ENCODE measurements at regions not wholly inside any gene's neighbourhood (a gene's known extent, or its start where the extent isn't known, plus 50 kb on each side); places are given as distances from the start of the nearest gene placed in this dataset.
"Not testable (repeated sequence)": the region's sequence is repeated elsewhere in the genome, so short reads cannot be mapped to it uniquely, and the experiment has no call there.

GRCh38 chr3:101913168-101913567, 63.9 kb downstream of the NFKBIZ start:
- DNase-seq (ENCODE audit: low spot score): no peak

DNA sequence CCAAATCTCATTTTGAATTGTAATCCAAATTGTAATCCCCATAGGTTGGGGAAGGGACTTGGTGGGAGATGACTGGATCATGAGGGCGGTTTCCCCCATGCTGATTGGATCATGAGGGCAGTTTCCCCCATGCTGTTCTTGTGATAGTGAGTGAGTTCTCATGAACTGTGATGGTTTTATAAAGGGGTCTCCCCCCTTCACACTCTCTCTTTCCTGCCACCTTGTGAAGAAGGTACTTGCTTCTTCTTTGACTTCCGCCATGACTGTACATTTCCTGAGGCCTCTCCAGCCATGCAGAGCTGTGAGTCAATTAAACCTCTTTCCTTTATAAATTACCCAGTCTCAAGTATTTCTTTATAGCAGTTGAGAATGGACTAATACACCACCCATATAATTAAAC, 68.4 kb downstream of the NFKBIZ start:
- not testable (repeated sequence) for DNase-seq (ENCODE audit: low spot score)

GRCh38 chr3:101922151-101922725, 72.9 kb downstream of the NFKBIZ start:
- DNase-seq (ENCODE audit: low spot score): not testable (repeated sequence)

DNA sequence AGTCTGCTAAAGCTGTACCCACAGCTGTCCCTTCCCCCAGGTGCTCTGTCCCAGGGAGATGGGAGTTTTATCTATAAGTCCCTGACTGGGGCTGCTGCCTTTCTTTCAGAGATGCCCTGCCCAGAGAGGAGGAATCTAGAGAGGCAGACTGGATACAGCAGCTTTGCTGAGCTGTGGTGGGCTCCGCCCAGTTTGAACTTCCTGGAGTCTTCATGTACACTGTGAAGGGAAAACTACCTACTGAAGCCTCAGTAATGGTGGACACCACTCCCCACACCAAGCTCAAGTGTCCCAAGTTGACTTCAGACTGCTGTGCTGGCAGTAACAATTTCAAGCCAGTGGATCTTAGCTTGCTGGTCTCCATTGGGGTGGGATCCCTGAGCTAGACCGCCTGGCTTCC, 75.3 kb downstream of the NFKBIZ start:
- DNase-seq (ENCODE audit: low spot score): not testable (repeated sequence)

DNA sequence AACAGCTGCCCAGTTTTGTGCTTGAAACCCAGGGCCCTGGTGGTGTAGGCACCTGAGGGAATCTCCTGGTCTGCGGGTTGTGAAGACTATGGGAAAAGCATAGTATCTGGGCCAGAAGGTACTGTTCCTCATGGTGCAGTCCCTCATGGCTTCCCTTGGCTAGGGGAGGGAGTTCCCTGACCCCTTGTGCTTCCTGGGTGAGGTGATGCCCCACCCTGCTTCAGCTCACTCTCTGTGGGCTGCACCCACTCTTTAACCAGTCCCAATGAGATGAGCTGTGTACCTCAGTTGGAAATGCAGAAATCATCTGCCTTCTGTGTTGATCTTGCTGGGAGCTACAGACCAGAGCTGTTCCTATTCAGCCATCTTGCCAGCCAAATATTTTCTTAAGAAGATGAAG, 75.8 kb downstream of the NFKBIZ start:
- not testable (repeated sequence) for DNase-seq (ENCODE audit: low spot score)

- peak; percentile 76 for DNase-seq (ENCODE audit: low spot score)
These were observed 76.2 kb downstream of the NFKBIZ start for GRCh38 chr3:101925564-101925963.

DNA sequence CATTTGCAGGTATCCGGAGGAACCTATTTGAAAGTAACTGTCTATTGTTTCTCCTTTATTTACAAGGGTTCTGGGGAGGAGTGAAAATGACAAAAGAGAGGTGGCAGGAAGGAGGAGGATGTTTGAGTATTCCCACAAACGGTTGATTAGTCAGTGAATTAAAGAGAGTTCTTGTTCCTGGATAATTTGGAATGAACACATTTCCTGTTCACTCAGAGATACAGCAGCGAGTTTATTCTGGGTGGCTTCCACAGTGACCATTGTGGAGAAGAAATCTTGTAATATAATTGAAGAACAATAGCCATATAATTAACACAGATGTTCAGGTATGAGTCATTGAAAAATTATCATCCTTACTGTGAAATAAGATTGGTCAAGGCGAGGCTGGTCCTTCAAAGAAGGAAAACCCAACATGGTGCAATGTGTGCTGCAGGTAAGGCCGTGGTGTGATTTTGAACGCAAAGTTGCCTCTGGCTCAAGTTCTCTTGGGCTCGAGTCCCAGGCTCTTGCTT, 77.3 kb downstream of the NFKBIZ start:
- DNase-seq (ENCODE audit: low spot score): peak; percentile 93

DNA sequence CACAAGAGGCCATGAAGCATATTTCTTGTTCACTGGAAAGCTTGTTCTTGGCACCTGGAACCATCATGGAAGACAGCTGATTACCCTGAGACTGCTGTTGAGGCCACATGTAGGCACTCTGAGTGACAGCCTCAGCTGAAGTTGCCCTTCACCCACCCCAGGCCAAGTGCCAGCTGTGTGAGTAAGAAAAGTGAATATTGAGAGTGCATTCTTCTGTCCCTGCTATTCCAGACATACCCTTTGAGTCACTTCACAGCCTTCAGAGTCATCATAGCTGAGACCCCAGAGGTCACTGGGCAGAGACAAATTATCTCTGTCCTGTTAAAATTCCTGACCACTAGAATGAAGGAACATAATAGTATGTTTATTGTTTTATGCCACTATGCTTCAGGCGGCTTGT, 79.6 kb downstream of the NFKBIZ start:
- DNase-seq (ENCODE audit: low spot score): peak; percentile 99

DNA sequence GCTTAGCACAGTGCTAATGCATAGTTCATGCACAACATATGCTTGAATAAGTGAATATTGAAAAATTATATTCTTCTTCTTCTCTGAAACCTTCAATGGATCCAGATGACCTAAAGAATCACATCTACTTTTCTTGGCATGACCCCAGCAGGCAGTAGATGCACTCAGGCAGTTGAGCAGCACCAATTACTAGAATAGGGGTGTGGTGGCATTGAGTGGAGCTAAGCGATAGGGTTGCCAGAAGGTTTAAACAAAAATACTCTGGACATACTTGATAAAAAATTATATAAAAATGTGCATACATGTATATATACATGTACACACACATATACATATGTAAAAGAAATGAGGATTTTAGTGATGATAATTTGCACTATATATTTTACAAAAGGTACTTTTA, 81.8 kb downstream of the NFKBIZ start:
- no peak for DNase-seq (ENCODE audit: low spot score)

DNA sequence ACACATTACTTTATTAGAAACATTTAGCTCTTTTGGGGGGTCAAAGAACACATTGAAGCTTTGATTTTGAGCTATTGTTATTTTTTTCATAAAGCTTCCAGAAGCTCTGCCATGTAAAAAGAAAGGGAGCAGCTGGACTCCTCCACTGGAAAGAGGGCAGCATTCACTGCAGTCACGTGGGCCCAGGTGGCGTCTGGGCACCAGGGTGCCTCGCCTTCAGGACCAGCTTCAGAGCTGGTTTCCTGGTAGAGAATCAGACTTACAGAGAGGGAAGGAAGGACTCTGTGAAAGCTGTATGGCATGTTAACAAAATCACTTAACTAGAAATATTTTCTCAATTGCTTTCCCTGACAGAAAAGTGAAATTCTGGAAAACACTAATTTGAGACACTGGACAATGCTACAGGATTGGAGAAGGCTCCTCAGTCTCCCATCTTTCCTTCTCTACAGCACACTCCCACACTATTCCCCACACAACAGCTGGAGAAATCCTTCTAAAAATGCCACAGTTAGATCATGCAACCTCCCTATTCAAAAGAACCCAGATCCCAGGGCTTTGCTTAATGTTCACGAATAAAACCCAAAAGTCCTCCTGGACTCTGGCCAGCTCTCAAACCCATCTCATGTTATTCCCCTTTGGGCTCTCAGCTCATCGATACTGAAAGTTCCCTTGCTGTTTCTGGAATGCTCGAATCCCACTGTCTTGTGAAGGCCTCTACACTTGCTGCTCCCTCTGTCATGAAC, 83.2 kb downstream of the NFKBIZ start:
- DNase-seq (ENCODE audit: low spot score): no peak

DNA sequence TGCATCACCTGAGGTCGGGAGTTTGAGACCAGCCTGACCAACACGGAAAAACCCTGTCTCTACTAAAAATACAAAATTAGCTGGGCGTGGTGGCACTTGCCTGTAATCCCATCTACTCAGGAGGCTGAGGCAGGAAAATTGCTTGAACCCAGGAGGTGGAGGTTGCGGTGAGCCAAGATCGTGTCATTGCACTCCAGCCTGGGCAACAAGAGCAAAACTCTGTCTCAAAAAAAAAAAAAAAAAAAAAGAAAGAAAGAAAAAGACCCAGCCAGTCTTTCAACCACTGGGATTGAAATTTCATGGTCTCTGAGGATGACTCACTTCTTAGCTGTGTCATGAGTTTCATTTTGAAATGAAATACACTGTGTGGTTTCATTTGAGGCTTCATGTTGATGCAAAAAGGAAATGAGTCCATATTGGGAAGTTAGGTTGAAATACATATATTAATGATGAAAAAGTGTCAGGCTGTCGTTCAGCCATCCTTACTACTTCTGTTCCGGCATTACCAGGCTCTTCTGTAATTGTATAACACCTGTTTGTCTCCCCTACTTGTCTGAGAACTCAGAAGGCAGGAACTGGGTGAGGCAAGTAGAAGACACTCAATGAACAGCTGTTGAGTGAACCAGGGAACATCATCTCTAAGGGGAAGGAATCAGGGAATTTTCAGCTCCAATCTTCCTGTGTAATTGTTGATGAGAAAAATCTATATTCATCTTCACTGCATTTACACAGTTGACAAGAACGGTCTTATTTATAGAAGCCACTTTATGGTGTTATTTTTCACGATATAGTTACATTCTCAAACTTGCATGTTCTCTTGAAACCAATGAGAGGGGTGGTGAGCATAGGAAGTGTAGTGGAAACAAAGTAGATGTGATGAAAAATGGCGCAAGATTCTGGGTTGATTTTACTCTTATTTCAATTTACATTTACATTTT, 87.4 kb downstream of the NFKBIZ start:
- DNase-seq (ENCODE audit: low spot score): peak; percentile 99

DNA sequence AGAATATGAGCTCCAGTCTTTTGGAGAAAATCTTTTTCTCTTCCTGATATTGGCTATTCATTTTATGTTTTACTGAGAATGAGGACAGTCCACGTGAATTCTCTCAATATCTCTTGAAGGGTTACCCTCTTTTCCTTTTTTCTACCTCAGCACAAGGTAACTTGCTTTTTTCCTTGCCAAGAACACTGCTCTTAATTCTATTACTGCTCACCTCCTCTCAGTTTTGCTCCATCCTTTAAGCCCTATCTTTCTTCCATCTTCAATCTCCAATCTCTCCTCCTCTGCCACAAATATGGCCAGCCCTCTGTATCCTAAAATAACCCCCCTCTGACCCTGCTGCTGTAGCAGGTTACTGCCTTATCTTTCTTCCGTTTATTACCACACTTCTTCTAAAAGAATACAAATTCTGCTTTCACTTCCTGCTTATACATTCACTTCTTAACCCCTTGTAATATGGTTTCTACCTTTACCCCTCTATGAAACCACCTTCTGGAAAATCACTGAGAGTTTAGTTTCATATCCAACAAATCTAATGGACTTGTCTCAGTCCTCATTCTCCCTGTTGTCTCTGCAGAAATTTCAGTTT, 89.0 kb downstream of the NFKBIZ start:
- DNase-seq (ENCODE audit: low spot score): no peak

DNA sequence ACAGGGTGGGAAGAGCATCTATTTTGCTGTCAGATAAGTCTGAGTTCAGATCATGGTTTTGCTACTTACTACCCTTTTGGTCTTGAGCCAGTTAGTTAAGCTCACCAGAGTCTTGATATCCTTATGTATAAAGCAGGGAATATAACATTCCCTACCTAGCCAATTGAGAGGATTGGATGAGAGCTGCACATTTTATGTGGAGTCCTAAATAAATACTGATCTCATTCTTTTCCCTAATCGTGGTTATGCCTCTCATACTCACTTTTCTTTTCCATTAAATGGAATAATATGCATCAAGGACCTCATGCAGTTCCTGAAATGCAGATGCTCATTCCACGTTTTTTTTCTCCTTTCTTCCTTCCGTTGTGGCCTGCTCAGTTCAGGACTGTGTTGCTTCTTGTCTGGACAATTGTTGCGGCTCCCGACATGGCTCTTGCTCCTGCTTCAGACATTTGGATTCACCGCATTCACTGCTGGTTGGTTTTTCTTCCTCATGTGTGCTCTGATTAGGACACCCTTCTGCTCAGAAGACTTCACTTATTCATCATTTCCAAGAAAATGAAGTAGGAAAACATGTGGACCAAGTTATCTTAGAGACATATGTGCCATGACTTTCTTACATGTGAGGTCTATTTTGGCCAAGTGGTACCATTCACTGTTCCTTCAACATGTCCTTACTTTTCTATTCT, 90.2 kb downstream of the NFKBIZ start:
- DNase-seq (ENCODE audit: low spot score): no peak

GRCh38 chr3:101940521-101941317, 91.4 kb downstream of the NFKBIZ start:
- DNase-seq (ENCODE audit: low spot score): peak; percentile 99

- peak; percentile 83 for DNase-seq (ENCODE audit: low spot score)
These were observed 92.2 kb downstream of the NFKBIZ start for GRCh38 chr3:101941318-101942040.

- peak; percentile 73 for DNase-seq (ENCODE audit: low spot score)
These were observed 93.0 kb downstream of the NFKBIZ start for GRCh38 chr3:101942356-101942755.

GRCh38 chr3:101943029-101943428, 93.7 kb downstream of the NFKBIZ start:
- no peak for DNase-seq (ENCODE audit: low spot score)

- no peak for DNase-seq (ENCODE audit: low spot score)
These were observed 95.0 kb downstream of the NFKBIZ start for GRCh38 chr3:101944308-101944707.

GRCh38 chr3:101945980-101946379, 96.7 kb downstream of the NFKBIZ start:
- DNase-seq (ENCODE audit: low spot score): no peak

- no peak for DNase-seq (ENCODE audit: low spot score)
These were observed 97.6 kb downstream of the NFKBIZ start for GRCh38 chr3:101946906-101947305.
